AG04450 (cell line): ENCODE measurements at regions not wholly inside any gene's neighbourhood (a gene's known extent, or its start where the extent isn't known, plus 50 kb on each side); places are given as distances from the start of the nearest gene placed in this dataset. TPM values are rescaled to one million over a fixed set of nuclear protein-coding genes. Genes with fewer than 3 reads are reported as not detected.

Experiments
- CTCF ChIA-PET: fragments of 300-600, 350-600 bp; formaldehyde crosslinking; extraction: SDS; loops from one replicate; lab custom pipeline; 2022; ENCODE audit warnings: antibody characterized with exemption, inconsistent platforms; lab: Charles Lee
- POLR2A ChIA-PET: fragments of 350-600 bp; formaldehyde crosslinking; extraction: SDS; loops from one replicate; lab custom pipeline; 2021; ENCODE audit warnings: antibody characterized with exemption, inconsistent platforms; lab: Yijun Ruan, JAX
- DNase-seq: peaks from one replicate; pipeline ENCODE4 v3.0.0-alpha.2; 2011; ENCODE audit warnings: low read depth, low spot score
- H3K27ac ChIP-seq: one replicate; pipeline ENCODE4 v1.5.1; 2012; ENCODE audit warnings: low read depth, low read length, control low read depth
- H3K27me3 ChIP-seq: one replicate; pipeline ENCODE4 v1.6.0; 2012; ENCODE audit warnings: low read length; ENCODE audit not compliant: control insufficient read depth, insufficient read depth
- H3K4me3 ChIP-seq: 2 replicates; pipeline ENCODE4 v1.5.1; 2011; ENCODE audit warnings: mild to moderate bottlenecking, low read depth, low read length, control low read depth
- H3K9me3 ChIP-seq: 2 replicates; pipeline ENCODE4 v1.5.1; 2012; ENCODE audit warnings: low read length; ENCODE audit not compliant: control insufficient read depth, insufficient read depth
- CTCF ChIP-seq: IDR thresholded peaks from 2 replicates; pipeline ENCODE4 v1.5.1; 2011; ENCODE audit warnings: low read depth, low read length, control low read depth, inconsistent platforms
- small RNA-seq: library from RNA; depleted of rRNA; stranded (forward); fragments of <200 nt; gene quantifications from one replicate; pipeline ENCODE3, GENCODE V24; 2012; ENCODE audit warnings: low read depth; ENCODE audit not compliant: insufficient read length

DNA sequence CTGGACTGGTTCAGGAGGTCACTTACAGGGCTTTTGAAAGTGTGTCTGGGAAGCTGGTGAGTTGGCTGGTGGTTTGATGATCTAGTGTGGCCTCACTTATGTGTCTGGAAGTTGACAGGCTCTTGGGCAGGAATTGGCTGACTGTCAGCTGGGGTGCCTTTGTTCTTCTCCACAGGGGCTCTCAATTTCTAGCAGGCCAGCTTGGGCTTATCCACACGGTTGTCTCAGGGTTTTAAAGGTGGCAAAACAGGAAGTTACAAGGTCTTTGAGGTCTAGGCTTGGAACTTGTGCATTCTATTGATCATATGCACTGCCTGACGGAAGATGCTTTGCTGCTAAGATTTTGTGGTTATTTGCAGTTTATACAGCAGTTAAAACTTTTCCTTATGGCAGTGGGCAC is 52.0 kb upstream of the CELF4 start:
- DNase-seq = no peak
- CTCF ChIA-PET = no interaction called here
- TF ChIP-seq CTCF = no peak
- Histone ChIP-seq H3K4me3 (no peak overlapping the region), H3K27ac (no peak overlapping the region), H3K9me3 (peaks cover 3% of the 10 kb centered on the region; the same call in 1 of the 2 replicates), H3K27me3 (no peaks in the 10 kb centered on the region)
- POLR2A ChIA-PET = no interaction called here

Small RNA genes in the stretch of these regions (small RNA-seq; reads per million reads assigned to genes)
- gene AC011712.1 (not detected), gene MIR4318 (not detected), gene MIR5583-1 (not detected), gene RN7SKP182 (not detected), gene RNU6-1242P (not detected), gene RNU6-706P (not detected)
